Thymus (tissue), 11 donors: ENCODE measurements at regions not wholly inside any gene's neighbourhood (a gene's known extent, or its start where the extent isn't known, plus 50 kb on each side); places are given as distances from the start of the nearest gene placed in this dataset.

Experiments
- DNase-seq, 9 donors: peaks; one replicate each; pipeline ENCODE4 v3.0.0-alpha.2; 2013; ENCODE audit warnings: low spot score in 9 of 9, low read depth in 6 of 9, missing footprints in 1 of 9
- H3K27ac ChIP-seq, 2 donors: one replicate each; pipeline ENCODE4 v1.5.1; 2013; ENCODE audit warnings: control low read depth in 1 of 2, low read depth in 1 of 2, low read length in 1 of 2, mild to moderate bottlenecking in 1 of 2, moderate library complexity in 1 of 2
- H3K27me3 ChIP-seq, 2 donors: one replicate each; pipeline ENCODE4 v1.5.1; 2013; ENCODE audit warnings: low read length in 1 of 2; ENCODE audit not compliant: control insufficient read depth in 2 of 2, insufficient read depth in 1 of 2
- H3K36me3 ChIP-seq, 2 donors: one replicate each; pipeline ENCODE4 v1.5.1; 2013; ENCODE audit warnings: low read length in 1 of 2, mild to moderate bottlenecking in 1 of 2, moderate library complexity in 1 of 2; ENCODE audit not compliant: control insufficient read depth in 2 of 2, insufficient read depth in 2 of 2
- H3K4me1 ChIP-seq, 2 donors: one replicate each; pipeline ENCODE4 v1.5.1; 2013; ENCODE audit warnings: low read length in 2 of 2; ENCODE audit not compliant: control insufficient read depth in 2 of 2, insufficient read depth in 2 of 2
- H3K4me3 ChIP-seq, 2 donors: one replicate each; pipeline ENCODE4 v1.5.1; 2013; ENCODE audit warnings: low read length in 2 of 2, control low read depth in 1 of 2, mild to moderate bottlenecking in 1 of 2
- H3K9me3 ChIP-seq, 2 donors: one replicate each; pipeline ENCODE4 v1.5.1; 2013; ENCODE audit warnings: low read length in 1 of 2, mild to moderate bottlenecking in 1 of 2; ENCODE audit not compliant: control insufficient read depth in 2 of 2, insufficient read depth in 1 of 2
- WGBS: extraction: QIAGEN DNeasy Blood & Tissue Kit; methylation state at CpG from one replicate; pipeline ENCODE4 v1.1.7; 2013; 5-methylcytosine and 5-hydroxymethylcytosine counted together
- donor health status: healthy.

- Histone ChIP-seq H3K27ac (peak overlapping the region; percentile 71 to 73), H3K9me3 (peaks cover 2 to 9% of the 10 kb centered on the region in 2 donors), H3K36me3 (peaks cover 6 to 30% of the 10 kb centered on the region in 2 donors), H3K4me3 (no peak overlapping the region), H3K27me3 (no peaks in the 10 kb centered on the region), H3K4me1 (peaks cover 41 to 63% of the 10 kb centered on the region in 2 donors)
- 27% methylated on average over 3 of the region's 3 CpGs for WGBS
- DNase-seq, result no peak
Observed at GRCh38 chr6:22059126-22059525, 237.7 kb downstream of the PRL start.

- H3K36me3 ChIP-seq, result peaks cover 6 to 30% of the 10 kb centered on the region in 2 donors
- 97% methylated on average over 1 of the region's 1 CpG for WGBS
Observed at GRCh38 chr6:22059946-22060345, 236.9 kb downstream of the PRL start.

GRCh38 chr6:22062807-22063408 lies 233.9 kb downstream of the PRL start:
- WGBS, result 6% methylated on average over 21 of the region's 21 CpGs
- Histone ChIP-seq H3K4me3 (peak overlapping the region in 1 of 2 donors; percentile 5), H3K9me3 (no peaks in the 10 kb centered on the region), H3K4me1 (peaks cover 57 to 74% of the 10 kb centered on the region in 2 donors), H3K27me3 (no peaks in the 10 kb centered on the region), H3K27ac (peak overlapping the region; percentile 94), H3K36me3 (peaks cover 0 to 21% of the 10 kb centered on the region in 2 donors)
- DNase-seq, result peak; percentile 89 to 99 (median 97)

More at GRCh38 chr6:22059946-22060345, 236.9 kb downstream of the PRL start:
- H3K4me1 ChIP-seq, result peaks cover 42 to 62% of the 10 kb centered on the region in 2 donors
- DNase-seq, result no peak
- no peaks in the 10 kb centered on the region for H3K27me3 ChIP-seq
- peaks cover 2 to 9% of the 10 kb centered on the region in 2 donors for H3K9me3 ChIP-seq
- no peak overlapping the region for H3K4me3 ChIP-seq
- peak overlapping the region in 1 of 2 donors; percentile 71 for H3K27ac ChIP-seq

GRCh38 chr6:22064558-22064957 lies 232.3 kb downstream of the PRL start:
- peaks cover 0 to 26% of the 10 kb centered on the region in 2 donors for H3K36me3 ChIP-seq
- H3K27me3 ChIP-seq, result no peaks in the 10 kb centered on the region
- peaks cover 54 to 69% of the 10 kb centered on the region in 2 donors for H3K4me1 ChIP-seq
- H3K4me3 ChIP-seq, result no peak overlapping the region
- WGBS, result 64% methylated on average over 1 of the region's 1 CpG
- H3K9me3 ChIP-seq, result no peaks in the 10 kb centered on the region
- peak overlapping the region in 1 of 2 donors; percentile 94 for H3K27ac ChIP-seq
- DNase-seq, result no peak

DNA sequence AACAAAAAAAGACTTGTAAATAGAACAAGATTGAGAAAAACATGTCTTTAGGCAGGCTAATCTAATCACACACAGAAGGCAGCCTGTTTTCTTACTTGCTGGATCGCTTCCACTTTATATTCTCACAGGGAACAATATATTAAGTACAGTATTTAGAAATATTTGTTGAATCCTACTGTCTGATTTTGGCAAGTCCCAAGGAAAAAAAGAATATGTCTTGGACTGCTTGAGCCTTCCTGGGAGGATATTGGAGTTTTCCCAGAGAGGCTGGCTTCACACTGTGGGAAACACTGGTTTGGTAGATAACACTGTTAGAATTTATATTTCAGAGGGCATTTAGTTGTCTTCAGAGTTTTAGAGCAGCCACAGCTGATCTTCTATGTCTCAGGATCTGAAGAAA lies 229.7 kb downstream of the PRL start:
- WGBS, result 100% methylated on average over 1 of the region's 1 CpG
- H3K9me3 ChIP-seq, result no peaks in the 10 kb centered on the region
- H3K27me3 ChIP-seq, result no peaks in the 10 kb centered on the region
- H3K36me3 ChIP-seq, result peaks cover 0 to 28% of the 10 kb centered on the region in 2 donors
- H3K4me1 ChIP-seq, result peaks cover 42 to 67% of the 10 kb centered on the region in 2 donors
- H3K27ac ChIP-seq, result peak overlapping the region; percentile 62 to 78
- no peak for DNase-seq
- no peak overlapping the region for H3K4me3 ChIP-seq

GRCh38 chr6:22067671-22068070 lies 229.2 kb downstream of the PRL start:
- Histone ChIP-seq H3K9me3 (no peaks in the 10 kb centered on the region), H3K36me3 (peaks cover 0 to 31% of the 10 kb centered on the region in 2 donors), H3K4me1 (peaks cover 42 to 61% of the 10 kb centered on the region in 2 donors), H3K27me3 (no peaks in the 10 kb centered on the region), H3K4me3 (no peak overlapping the region), H3K27ac (peak overlapping the region; percentile 62 to 78)
- 96% methylated on average over 2 of the region's 2 CpGs for WGBS
- DNase-seq, result no peak

GRCh38 chr6:22068561-22069305 lies 228.1 kb downstream of the PRL start:
- Histone ChIP-seq H3K27ac (peak overlapping the region; percentile 8 to 53), H3K27me3 (no peaks in the 10 kb centered on the region), H3K4me3 (no peak overlapping the region), H3K4me1 (peaks cover 39 to 54% of the 10 kb centered on the region in 2 donors), H3K9me3 (no peaks in the 10 kb centered on the region), H3K36me3 (peaks cover 0 to 35% of the 10 kb centered on the region in 2 donors)
- 66% methylated on average over 4 of the region's 4 CpGs for WGBS
- DNase-seq, result no peak

GRCh38 chr6:22069306-22069800 lies 227.5 kb downstream of the PRL start:
- peak overlapping the region; percentile 8 to 53 for H3K27ac ChIP-seq
- WGBS, result 93% methylated on average over 3 of the region's 3 CpGs

More at GRCh38 chr6:22069306-22069800, 227.5 kb downstream of the PRL start:
- peaks cover 34 to 49% of the 10 kb centered on the region in 2 donors for H3K4me1 ChIP-seq
- H3K27me3 ChIP-seq, result no peaks in the 10 kb centered on the region
- no peak overlapping the region for H3K4me3 ChIP-seq
- no peak for DNase-seq
- no peaks in the 10 kb centered on the region for H3K9me3 ChIP-seq
- peaks cover 0 to 39% of the 10 kb centered on the region in 2 donors for H3K36me3 ChIP-seq
